CD14-positive monocyte (primary cell): ENCODE measurements at regions not wholly inside any gene's neighbourhood (a gene's known extent, or its start where the extent isn't known, plus 50 kb on each side); places are given as distances from the start of the nearest gene placed in this dataset.

ENCODE experiments used
- DNase-seq, 3 donors: peaks; one replicate each; pipeline ENCODE4 v3.0.0-alpha.2; 2011 to 2022
- H2AFZ ChIP-seq: 2 replicates; pipeline ENCODE4 v1.6.0; 2012; ENCODE audit warnings: mild to moderate bottlenecking, low read depth, low read length, inconsistent platforms; ENCODE audit not compliant: insufficient read depth, poor library complexity, severe bottlenecking
- H3K27ac ChIP-seq, 2 donors: 1 replicate in 1 of 2; 2 replicates in 1 of 2; pipeline ENCODE4 v1.5.1; 2012 to 2013; ENCODE audit warnings: low read length in 2 of 2, control low read depth in 1 of 2, inconsistent platforms in 1 of 2, low read depth in 1 of 2, mild to moderate bottlenecking in 1 of 2
- H3K27me3 ChIP-seq, 2 donors: one replicate each; pipeline versions ENCODE4 v1.6.0 to v1.6.1; 2011 to 2013; ENCODE audit warnings: low read length in 2 of 2; ENCODE audit not compliant: control insufficient read depth in 2 of 2, insufficient read depth in 2 of 2
- H3K36me3 ChIP-seq, 2 donors: replicated peaks in 1 of 2; 1 replicate in 1 of 2; 2 replicates in 1 of 2; pipeline versions ENCODE4 v1.5.1 to v1.6.1; 2012 to 2013; ENCODE audit warnings: low read length in 2 of 2, control low read depth in 1 of 2, inconsistent platforms in 1 of 2, mild to moderate bottlenecking in 1 of 2; ENCODE audit not compliant: insufficient read depth in 2 of 2, control insufficient read depth in 1 of 2
- H3K4me1 ChIP-seq, 2 donors: 1 replicate in 1 of 2; 2 replicates in 1 of 2; pipeline versions ENCODE4 v1.5.1 to v1.6.1; 2012 to 2013; ENCODE audit warnings: low read length in 2 of 2, control low read depth in 1 of 2, inconsistent platforms in 1 of 2, mild to moderate bottlenecking in 1 of 2, moderate library complexity in 1 of 2; ENCODE audit not compliant: insufficient read depth in 2 of 2, control insufficient read depth in 1 of 2
- H3K4me2 ChIP-seq: replicated peaks from 2 replicates; pipeline ENCODE3; 2012; ENCODE audit warnings: low read length, moderate library complexity, mild to moderate bottlenecking; ENCODE audit not compliant: poor library complexity, severe bottlenecking; ENCODE audit errors: extremely low read depth
- H3K4me3 ChIP-seq, 3 experiments: fragments of 200-600 bp in 1 of 3; sonication (generic) in 1 of 3; replicated peaks in 1 of 3; 1 replicate in 2 of 3; 2 replicates in 1 of 3; pipeline ENCODE4 v1.5.1; 2011 to 2013; ENCODE audit warnings: low read length in 3 of 3, mild to moderate bottlenecking in 3 of 3, control low read depth in 2 of 3, low read depth in 2 of 3, inconsistent platforms in 1 of 3, moderate library complexity in 1 of 3
- H3K79me2 ChIP-seq: 2 replicates; pipeline ENCODE4 v1.6.0; 2012; ENCODE audit warnings: mild to moderate bottlenecking, control low read depth, inconsistent platforms, low read length, moderate library complexity; ENCODE audit not compliant: insufficient read depth
- H3K9ac ChIP-seq: 2 replicates; pipeline ENCODE4 v1.6.0; 2017; ENCODE audit warnings: low read length, mild to moderate bottlenecking; ENCODE audit not compliant: insufficient read depth, poor library complexity, severe bottlenecking
- H3K9me3 ChIP-seq, 2 donors: replicated peaks in 1 of 2; 1 replicate in 1 of 2; 2 replicates in 1 of 2; pipeline versions ENCODE4 v1.5.1 to v1.6.1; 2012 to 2013; ENCODE audit warnings: low read length in 2 of 2, control low read depth in 1 of 2; ENCODE audit not compliant: control insufficient read depth in 1 of 2, insufficient read depth in 1 of 2
- H4K20me1 ChIP-seq: 2 replicates; pipeline ENCODE4 v1.6.0; 2012; ENCODE audit warnings: mild to moderate bottlenecking, low read length, control low read depth, moderate library complexity; ENCODE audit not compliant: insufficient read depth
- H3K27ac Mint-ChIP-seq, 7 donors: one replicate each; pipeline ENCODE4 v1.8.0; 2020; ENCODE audit warnings: mild to moderate bottlenecking in 7 of 7, mixed read lengths in 7 of 7, moderate library complexity in 6 of 7, inconsistent platforms in 2 of 7
- H3K27me3 Mint-ChIP-seq, 3 donors: one replicate each; pipeline ENCODE4 v1.8.0; 2021 to 2022; ENCODE audit warnings: low read depth in 3 of 3, mild to moderate bottlenecking in 3 of 3, mixed read lengths in 3 of 3, moderate library complexity in 3 of 3, inconsistent platforms in 1 of 3
- H3K36me3 Mint-ChIP-seq, 2 donors: one replicate each; pipeline ENCODE4 v1.8.0; 2020; ENCODE audit warnings: mixed read lengths in 2 of 2, inconsistent platforms in 1 of 2, mild to moderate bottlenecking in 1 of 2
- H3K4me1 Mint-ChIP-seq: one replicate; pipeline ENCODE4 v1.8.0; 2020; ENCODE audit warnings: mild to moderate bottlenecking, mixed read lengths
- H3K4me3 Mint-ChIP-seq, 2 donors: one replicate each; pipeline ENCODE4 v1.8.0; 2020; ENCODE audit warnings: mild to moderate bottlenecking in 2 of 2, mixed read lengths in 2 of 2, moderate library complexity in 1 of 2
- H3K9me3 Mint-ChIP-seq, 7 donors: one replicate each; pipeline ENCODE4 v1.8.0; 2020 to 2022; ENCODE audit warnings: mixed read lengths in 7 of 7, mild to moderate bottlenecking in 6 of 7, moderate library complexity in 6 of 7, inconsistent platforms in 2 of 7
- CTCF ChIP-seq: fragments of 200-600 bp; IDR thresholded peaks from one replicate; pipeline ENCODE4 v1.8.0; 2022; ENCODE audit warnings: antibody characterized with exemption, mild to moderate bottlenecking
- WGBS: methylation state at CpG from one replicate; pipeline ENCODE4 v1.1.5; 2013; ENCODE audit warnings: missing lambda C conversion rate; ENCODE audit not compliant: insufficient coverage; 5-methylcytosine and 5-hydroxymethylcytosine counted together
- intact Hi-C, 2 donors: fragments of 100-400 bp; cut with micrococcal nuclease; formaldehyde crosslinking; loops; one replicate each; pipeline versions ENCODE4 v1.15.0 to v1.15.1; 2023

GRCh38 chr3:116821371-116821770 is 111.8 kb downstream of the TUSC7 start:
- no peak overlapping the region for H3K9ac ChIP-seq
- H3K27ac ChIP-seq = no peak overlapping the region
- no peak overlapping the region for H3K4me2 ChIP-seq
- no peak for DNase-seq
- H3K27me3 ChIP-seq = peaks cover 0 to 2% of the 10 kb centered on the region in 2 donors
- no peak for TF ChIP-seq CTCF
- no peaks in the 10 kb centered on the region for H3K9me3 ChIP-seq
- Mint-ChIP-seq H3K9me3 (no peaks in the 10 kb centered on the region), H3K36me3 (no peaks in the 10 kb centered on the region), H3K4me3 (no peak overlapping the region), H3K27ac (no peak overlapping the region), H3K4me1 (peaks cover 5% of the 10 kb centered on the region), H3K27me3 (peaks cover 2 to 9% (median 2%) of the 10 kb centered on the region in 3 donors)
- H4K20me1 ChIP-seq = no peaks in the 10 kb centered on the region
- intact Hi-C loops = no loop called here
- H3K36me3 ChIP-seq = no peaks in the 10 kb centered on the region
- H3K4me1 ChIP-seq = no peaks in the 10 kb centered on the region
- H2AFZ ChIP-seq = no peak overlapping the region
- no CpG with 5 or more reads among the region's 1 CpG for WGBS
- no peak overlapping the region for H3K4me3 ChIP-seq
- H3K79me2 ChIP-seq = no peaks in the 10 kb centered on the region

- H3K9me3 Mint-ChIP-seq = no peaks in the 10 kb centered on the region
- intact Hi-C loops = no loop called here
- Histone ChIP-seq H3K4me1 (no peaks in the 10 kb centered on the region), H3K9me3 (no peaks in the 10 kb centered on the region), H3K27ac (no peak overlapping the region), H3K36me3 (no peaks in the 10 kb centered on the region), H3K79me2 (no peaks in the 10 kb centered on the region), H3K4me2 (no peak overlapping the region), H2AFZ (no peak overlapping the region), H3K4me3 (no peak overlapping the region), H3K27me3 (no peaks in the 10 kb centered on the region), H3K9ac (no peak overlapping the region), H4K20me1 (no peaks in the 10 kb centered on the region)
- H3K36me3 Mint-ChIP-seq = no peaks in the 10 kb centered on the region
- no CpG with 5 or more reads among the region's 1 CpG for WGBS
- peak; percentile 0 to 21 (median 4) for DNase-seq
- H3K4me1 Mint-ChIP-seq = peaks cover 5% of the 10 kb centered on the region
- no peak for TF ChIP-seq CTCF
- peaks cover 2 to 5% (median 2%) of the 10 kb centered on the region in 3 donors for H3K27me3 Mint-ChIP-seq
- no peak overlapping the region for H3K4me3 Mint-ChIP-seq
- no peak overlapping the region for H3K27ac Mint-ChIP-seq
Measured at GRCh38 chr3:116824208-116824607, 114.6 kb downstream of the TUSC7 start.
